Ishikawa (cell line): ENCODE measurements at regions not wholly inside any gene's neighbourhood (a gene's known extent, or its start where the extent isn't known, plus 50 kb on each side); places are given as distances from the start of the nearest gene placed in this dataset.

Experiments used
- CEBPB ChIP-seq: IDR thresholded peaks from 2 replicates; pipeline ENCODE4 v1.6.1; 2012
- CREB1 ChIP-seq: IDR thresholded peaks from 2 replicates; pipeline ENCODE4 v1.6.1; 2012; ENCODE audit warnings: low read depth
- EGR1 ChIP-seq: IDR thresholded peaks from 2 replicates; pipeline ENCODE4 v1.6.1; 2012
- EP300 ChIP-seq: IDR thresholded peaks from 2 replicates; pipeline ENCODE4 v1.6.1; 2012; ENCODE audit warnings: borderline replicate concordance
- FOXM1 ChIP-seq: IDR thresholded peaks from 2 replicates; pipeline ENCODE4 v1.6.1; 2012; ENCODE audit warnings: low read depth, borderline replicate concordance
- NFIC ChIP-seq: IDR thresholded peaks from 2 replicates; pipeline ENCODE4 v1.6.1; 2012
- RAD21 ChIP-seq: IDR thresholded peaks from 2 replicates; pipeline ENCODE4 v1.6.1; 2012; ENCODE audit warnings: low read depth
- TAF1 ChIP-seq: IDR thresholded peaks from 2 replicates; pipeline ENCODE4 v1.6.1; 2012; ENCODE audit warnings: low read depth, mild to moderate bottlenecking
- TCF12 ChIP-seq: IDR thresholded peaks from 2 replicates; pipeline ENCODE4 v1.6.1; 2012; ENCODE audit warnings: low read depth
- TEAD4 ChIP-seq: IDR thresholded peaks from 2 replicates; pipeline ENCODE4 v1.6.1; 2012
- USF1 ChIP-seq: IDR thresholded peaks from 2 replicates; pipeline ENCODE4 v1.6.1; 2012
- YY1 ChIP-seq: IDR thresholded peaks from 2 replicates; pipeline ENCODE4 v1.6.1; 2012; ENCODE audit warnings: low read depth
- ZBTB7A ChIP-seq: IDR thresholded peaks from 2 replicates; pipeline ENCODE4 v1.6.1; 2012; ENCODE audit warnings: low read depth
- TF ChIP-seq, protein P1 (sequence below): IDR thresholded peaks from 2 replicates; pipeline ENCODE4 v1.6.1; 2012
- TF ChIP-seq, protein P2 (sequence below): IDR thresholded peaks from 2 replicates; pipeline ENCODE4 v1.6.1; 2012; ENCODE audit warnings: low read depth, mild to moderate bottlenecking

GRCh38 chr5:175309218-175309810, 134.7 kb downstream of the DRD1 start:
- TF ChIP-seq, protein P1, sequence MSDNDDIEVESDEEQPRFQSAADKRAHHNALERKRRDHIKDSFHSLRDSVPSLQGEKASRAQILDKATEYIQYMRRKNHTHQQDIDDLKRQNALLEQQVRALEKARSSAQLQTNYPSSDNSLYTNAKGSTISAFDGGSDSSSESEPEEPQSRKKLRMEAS = no peak
- no peak for TF ChIP-seq USF1
- no peak for TF ChIP-seq CEBPB
- no peak for TF ChIP-seq EGR1
- no peak for TF ChIP-seq TEAD4
- no peak for TF ChIP-seq RAD21
- no peak for TF ChIP-seq ZBTB7A
- TF ChIP-seq, protein P2, sequence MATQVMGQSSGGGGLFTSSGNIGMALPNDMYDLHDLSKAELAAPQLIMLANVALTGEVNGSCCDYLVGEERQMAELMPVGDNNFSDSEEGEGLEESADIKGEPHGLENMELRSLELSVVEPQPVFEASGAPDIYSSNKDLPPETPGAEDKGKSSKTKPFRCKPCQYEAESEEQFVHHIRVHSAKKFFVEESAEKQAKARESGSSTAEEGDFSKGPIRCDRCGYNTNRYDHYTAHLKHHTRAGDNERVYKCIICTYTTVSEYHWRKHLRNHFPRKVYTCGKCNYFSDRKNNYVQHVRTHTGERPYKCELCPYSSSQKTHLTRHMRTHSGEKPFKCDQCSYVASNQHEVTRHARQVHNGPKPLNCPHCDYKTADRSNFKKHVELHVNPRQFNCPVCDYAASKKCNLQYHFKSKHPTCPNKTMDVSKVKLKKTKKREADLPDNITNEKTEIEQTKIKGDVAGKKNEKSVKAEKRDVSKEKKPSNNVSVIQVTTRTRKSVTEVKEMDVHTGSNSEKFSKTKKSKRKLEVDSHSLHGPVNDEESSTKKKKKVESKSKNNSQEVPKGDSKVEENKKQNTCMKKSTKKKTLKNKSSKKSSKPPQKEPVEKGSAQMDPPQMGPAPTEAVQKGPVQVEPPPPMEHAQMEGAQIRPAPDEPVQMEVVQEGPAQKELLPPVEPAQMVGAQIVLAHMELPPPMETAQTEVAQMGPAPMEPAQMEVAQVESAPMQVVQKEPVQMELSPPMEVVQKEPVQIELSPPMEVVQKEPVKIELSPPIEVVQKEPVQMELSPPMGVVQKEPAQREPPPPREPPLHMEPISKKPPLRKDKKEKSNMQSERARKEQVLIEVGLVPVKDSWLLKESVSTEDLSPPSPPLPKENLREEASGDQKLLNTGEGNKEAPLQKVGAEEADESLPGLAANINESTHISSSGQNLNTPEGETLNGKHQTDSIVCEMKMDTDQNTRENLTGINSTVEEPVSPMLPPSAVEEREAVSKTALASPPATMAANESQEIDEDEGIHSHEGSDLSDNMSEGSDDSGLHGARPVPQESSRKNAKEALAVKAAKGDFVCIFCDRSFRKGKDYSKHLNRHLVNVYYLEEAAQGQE = no peak
- no peak for TF ChIP-seq NFIC
- no peak for TF ChIP-seq FOXM1
- no peak for TF ChIP-seq TAF1
- TF ChIP-seq YY1 = no peak
- TF ChIP-seq CREB1 = no peak
- TF ChIP-seq TCF12 = no peak
- TF ChIP-seq EP300 = no peak

- no peak for TF ChIP-seq CREB1
- TF ChIP-seq, protein P2 = no peak
- no peak for TF ChIP-seq ZBTB7A
- no peak for TF ChIP-seq FOXM1
- no peak for TF ChIP-seq CEBPB
- TF ChIP-seq, protein P1 = no peak
Observed at GRCh38 chr5:175308701-175309100, 135.3 kb downstream of the DRD1 start.

GRCh38 chr5:175306381-175306780, 137.6 kb downstream of the DRD1 start:
- TF ChIP-seq TEAD4 = no peak
- TF ChIP-seq TAF1 = no peak
- no peak for TF ChIP-seq USF1
- no peak for TF ChIP-seq YY1
- TF ChIP-seq EGR1 = no peak
- no peak for TF ChIP-seq CEBPB
- no peak for TF ChIP-seq TCF12
- TF ChIP-seq, protein P2 = no peak
- no peak for TF ChIP-seq CREB1
- no peak for TF ChIP-seq ZBTB7A

GRCh38 chr5:175305251-175305650, 138.7 kb downstream of the DRD1 start:
- no peak for TF ChIP-seq CEBPB
- TF ChIP-seq FOXM1 = no peak
- no peak for TF ChIP-seq EGR1
- TF ChIP-seq, protein P1 = no peak
- TF ChIP-seq TCF12 = no peak
- TF ChIP-seq NFIC = no peak

DNA sequence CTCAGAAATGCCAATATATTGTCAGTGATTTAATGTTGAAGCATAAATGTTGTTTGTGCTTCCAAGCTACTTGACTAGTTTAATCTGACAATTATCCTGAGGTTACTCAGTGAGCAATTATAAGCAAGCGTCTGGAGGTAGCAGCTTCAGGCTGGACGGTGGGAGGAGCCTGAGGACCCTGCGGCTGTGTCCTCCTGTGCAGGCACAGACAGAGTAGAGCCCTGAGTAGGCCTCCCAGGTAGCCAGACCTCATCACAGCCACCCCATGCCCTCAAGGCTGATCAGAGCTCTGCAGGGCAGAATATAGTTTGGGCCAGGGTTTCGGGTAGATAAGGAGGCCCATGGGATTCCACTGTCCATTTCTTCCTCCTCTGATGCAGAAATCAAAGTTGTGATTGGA, 153.6 kb downstream of the DRD1 start:
- TF ChIP-seq TAF1 (no peak), ZBTB7A (no peak), RAD21 (no peak), EGR1 (no peak), YY1 (no peak), TEAD4 (no peak), TCF12 (no peak), USF1 (no peak), FOXM1 (no peak), CEBPB (no peak), NFIC (no peak), CREB1 (no peak), EP300 (no peak)
- TF ChIP-seq, protein P1 = no peak
- TF ChIP-seq, protein P2 = no peak
